HEK293 (cell line): ENCODE measurements at regions not wholly inside any gene's neighbourhood (a gene's known extent, or its start where the extent isn't known, plus 50 kb on each side); places are given as distances from the start of the nearest gene placed in this dataset.

Source experiments
- CTCF ChIA-PET: fragments of 350-600 bp; formaldehyde crosslinking; extraction: SDS; loops from one replicate; lab custom pipeline; 2021; ENCODE audit warnings: antibody characterized with exemption; lab: Yijun Ruan, JAX
- POLR2A ChIA-PET: fragments of 300-600 bp; formaldehyde crosslinking; extraction: SDS; loops from one replicate; lab custom pipeline; 2020; ENCODE audit warnings: antibody characterized with exemption, inconsistent platforms; lab: Yijun Ruan, JAX
- H3K27ac ChIP-seq: fragments of 200-500 bp; sonication (Bioruptor generic); 2 replicates; pipeline ENCODE4 v1.5.1; 2014; ENCODE audit warnings: low read depth, low read length, control low read depth, inconsistent platforms; ENCODE audit errors: extremely low read depth
- H3K36me3 ChIP-seq, 2 experiments: fragments of 200-500 bp in 1 of 2; sonication (Bioruptor generic) in 1 of 2; 1 replicate in 1 of 2; 2 replicates in 1 of 2; pipeline ENCODE4 v1.5.1; 2014 to 2017; ENCODE audit warnings: inconsistent platforms in 2 of 2, low read length in 2 of 2; ENCODE audit not compliant: control insufficient read depth in 2 of 2, insufficient read depth in 1 of 2
- H3K4me1 ChIP-seq: fragments of 200-500 bp; sonication (Bioruptor generic); 2 replicates; pipeline ENCODE4 v1.5.1; 2014; ENCODE audit warnings: mild to moderate bottlenecking, low read length, inconsistent platforms; ENCODE audit not compliant: control insufficient read depth, insufficient read depth
- H3K4me3 ChIP-seq: 2 replicates; pipeline ENCODE4 v1.5.1; 2011; ENCODE audit warnings: low read depth, mild to moderate bottlenecking, control low read depth, low read length, moderate library complexity
- H3K9me3 ChIP-seq: fragments of 200-500 bp; sonication (Bioruptor generic); 2 replicates; pipeline ENCODE4 v1.5.1; 2014; ENCODE audit warnings: low read depth, low read length, inconsistent platforms; ENCODE audit not compliant: control insufficient read depth, insufficient read depth
- BCL11B ChIP-seq: fragments of 450-650 bp; formaldehyde crosslinking; IDR thresholded peaks from 2 replicates; pipeline ENCODE4 v1.5.1; 2016; ENCODE audit warnings: low read depth, missing biosample characterization, missing genetic modification characterization
- FEZF1 ChIP-seq: fragments of 450-650 bp; formaldehyde crosslinking; IDR thresholded peaks from 2 replicates; pipeline ENCODE4 v1.5.1; 2016; ENCODE audit warnings: missing biosample characterization, missing genetic modification characterization
- GLIS1 ChIP-seq: fragments of 450-650 bp; formaldehyde crosslinking; IDR thresholded peaks from 2 replicates; pipeline ENCODE4 v1.5.1; 2016; ENCODE audit warnings: missing biosample characterization, missing genetic modification characterization
- KLF8 ChIP-seq: fragments of 450-650 bp; formaldehyde crosslinking; IDR thresholded peaks from 2 replicates; pipeline ENCODE4 v1.5.1; 2016; ENCODE audit warnings: missing biosample characterization, missing genetic modification characterization
- YY1 ChIP-seq: fragments of 450-650 bp; formaldehyde crosslinking; IDR thresholded peaks from 2 replicates; pipeline ENCODE4 v1.5.1; 2018; ENCODE audit warnings: missing biosample characterization, missing genetic modification characterization
- ZBTB8A ChIP-seq: fragments of 450-650 bp; formaldehyde crosslinking; IDR thresholded peaks from 2 replicates; pipeline ENCODE4 v1.5.1; 2016; ENCODE audit warnings: missing biosample characterization, missing genetic modification characterization
- ZEB2 ChIP-seq: fragments of 450-650 bp; formaldehyde crosslinking; IDR thresholded peaks from 2 replicates; pipeline ENCODE4 v1.5.1; 2016; ENCODE audit warnings: missing biosample characterization, missing genetic modification characterization
- ZIC2 ChIP-seq: fragments of 450-650 bp; formaldehyde crosslinking; IDR thresholded peaks from 2 replicates; pipeline ENCODE4 v1.5.1; 2016; ENCODE audit warnings: missing biosample characterization, missing genetic modification characterization
- ZNF169 ChIP-seq: fragments of 450-650 bp; formaldehyde crosslinking; IDR thresholded peaks from 2 replicates; pipeline ENCODE4 v1.5.1; 2016; ENCODE audit warnings: missing biosample characterization, missing genetic modification characterization
- ZNF184 ChIP-seq: fragments of 450-650 bp; IDR thresholded peaks from 2 replicates; pipeline ENCODE4 v1.5.1; 2018; ENCODE audit warnings: missing biosample characterization, mild to moderate bottlenecking, missing genetic modification characterization
- ZNF23 ChIP-seq: fragments of 450-650 bp; formaldehyde crosslinking; IDR thresholded peaks from 2 replicates; pipeline ENCODE4 v1.5.1; 2016; ENCODE audit warnings: missing biosample characterization, missing genetic modification characterization, borderline replicate concordance
- ZNF292 ChIP-seq: fragments of 450-650 bp; formaldehyde crosslinking; IDR thresholded peaks from 2 replicates; pipeline ENCODE4 v1.5.1; 2016; ENCODE audit warnings: low read depth, missing biosample characterization, missing genetic modification characterization, borderline replicate concordance
- ZNF394 ChIP-seq: fragments of 450-650 bp; formaldehyde crosslinking; IDR thresholded peaks from 2 replicates; pipeline ENCODE4 v1.5.1; 2016; ENCODE audit warnings: missing biosample characterization, missing genetic modification characterization, mild to moderate bottlenecking, moderate library complexity, borderline replicate concordance
- ZNF416 ChIP-seq: fragments of 450-650 bp; formaldehyde crosslinking; IDR thresholded peaks from 2 replicates; pipeline ENCODE4 v1.5.1; 2016; ENCODE audit warnings: missing biosample characterization, missing genetic modification characterization
- ZNF501 ChIP-seq: fragments of 450-650 bp; formaldehyde crosslinking; IDR thresholded peaks from 2 replicates; pipeline ENCODE4 v1.5.1; 2016; ENCODE audit warnings: missing biosample characterization, missing genetic modification characterization
- ZNF555 ChIP-seq: fragments of 450-650 bp; formaldehyde crosslinking; conservative IDR thresholded peaks from 2 replicates; pipeline ENCODE4 v1.5.1; 2017; ENCODE audit warnings: missing biosample characterization, mild to moderate bottlenecking, missing genetic modification characterization, inconsistent platforms
- ZNF558 ChIP-seq: fragments of 450-650 bp; formaldehyde crosslinking; IDR thresholded peaks from 2 replicates; pipeline ENCODE4 v1.5.1; 2016; ENCODE audit warnings: missing biosample characterization, missing genetic modification characterization
- ZNF621 ChIP-seq: fragments of 450-650 bp; formaldehyde crosslinking; IDR thresholded peaks from 2 replicates; pipeline ENCODE4 v1.5.1; 2017; ENCODE audit warnings: missing biosample characterization, missing genetic modification characterization
- ZNF626 ChIP-seq: fragments of 450-650 bp; sonication (Bioruptor Pico); formaldehyde crosslinking; IDR thresholded peaks from 2 replicates; pipeline ENCODE4 v1.5.1; 2018; ENCODE audit warnings: missing biosample characterization, missing genetic modification characterization, inconsistent platforms
- ZNF776 ChIP-seq: fragments of 450-650 bp; formaldehyde crosslinking; IDR thresholded peaks from 2 replicates; pipeline ENCODE4 v1.5.0; 2017; ENCODE audit warnings: missing biosample characterization, missing genetic modification characterization, borderline replicate concordance
- ZNF792 ChIP-seq: fragments of 450-650 bp; formaldehyde crosslinking; IDR thresholded peaks from 2 replicates; pipeline ENCODE4 v1.5.1; 2016; ENCODE audit warnings: missing biosample characterization, missing genetic modification characterization
- ZNF830 ChIP-seq: fragments of 450-650 bp; IDR thresholded peaks from 2 replicates; pipeline ENCODE4 v1.5.0; 2018; ENCODE audit warnings: missing biosample characterization, missing genetic modification characterization, low read depth, mild to moderate bottlenecking, moderate library complexity
- ZNF837 ChIP-seq: fragments of 450-650 bp; formaldehyde crosslinking; IDR thresholded peaks from 2 replicates; pipeline ENCODE4 v1.5.1; 2016; ENCODE audit warnings: missing biosample characterization, missing genetic modification characterization
- TF ChIP-seq, protein P1 (sequence below): fragments of 450-650 bp; IDR thresholded peaks from 2 replicates; pipeline ENCODE4 v1.5.1; 2018; ENCODE audit warnings: missing biosample characterization, missing genetic modification characterization
- TF ChIP-seq, protein P2 (sequence below): IDR thresholded peaks from 2 replicates; pipeline ENCODE4 v1.6.1; 2011; ENCODE audit warnings: mild to moderate bottlenecking, low read depth, low read length, borderline replicate concordance
- TF ChIP-seq, protein P3 (sequence below): fragments of 450-650 bp; formaldehyde crosslinking; IDR thresholded peaks from 2 replicates; pipeline ENCODE4 v1.5.1; 2017; ENCODE audit warnings: missing biosample characterization, missing genetic modification characterization
- TF ChIP-seq, protein P4 (sequence below): fragments of 450-650 bp; formaldehyde crosslinking; IDR thresholded peaks from 2 replicates; pipeline ENCODE4 v1.5.1; 2017; ENCODE audit warnings: missing biosample characterization, missing genetic modification characterization
- TF ChIP-seq, protein P5 (sequence below): fragments of 450-650 bp; formaldehyde crosslinking; IDR thresholded peaks from 2 replicates; pipeline ENCODE4 v1.5.1; 2017; ENCODE audit warnings: missing biosample characterization, missing genetic modification characterization

DNA sequence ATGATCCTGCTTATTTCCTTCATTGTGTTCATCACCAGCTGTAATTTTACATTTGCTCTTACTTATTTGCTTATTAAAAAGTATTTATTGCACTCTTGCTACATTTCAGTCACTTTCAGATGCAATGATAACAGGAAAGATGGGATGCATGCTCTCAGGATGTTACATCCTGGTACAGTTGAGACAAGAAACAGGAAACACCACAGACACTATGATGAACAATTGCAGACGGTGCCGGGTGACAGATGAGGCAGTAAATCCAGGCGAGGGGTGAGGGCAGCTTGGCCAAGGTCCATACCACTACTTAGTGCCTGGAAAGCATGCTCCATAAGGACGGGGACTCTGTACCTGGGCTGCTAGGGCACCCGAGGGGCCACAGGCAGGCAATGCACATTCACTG, 156.6 kb upstream of the RAB4A start:
- no peaks in the 10 kb centered on the region for H3K36me3 ChIP-seq
- no peak overlapping the region for H3K27ac ChIP-seq
- ChIA-PET POLR2A (interaction anchor here (0.7 to 1.2 kb wide), 2 partner anchors 8 to 20 kb away, joined by 3 read pairs; no protein-coding TSS in a partner anchor), CTCF (interaction anchor here (0.7 to 1.7 kb wide), 7 partner anchors 12 to 379 kb away, joined by 3 to 6 read pairs (median 4); partner anchors contain the start of gene RHOU)
- H3K9me3 ChIP-seq, result no peaks in the 10 kb centered on the region
- no peak overlapping the region for H3K4me3 ChIP-seq
- peaks cover 17% of the 10 kb centered on the region for H3K4me1 ChIP-seq
- TF ChIP-seq ZNF292 (tag by site-specific recombination), result no peak
- TF ChIP-seq ZNF792 (tag by site-specific recombination), result no peak
- TF ChIP-seq ZEB2 (tag by site-specific recombination), result no peak
- no peak for TF ChIP-seq FEZF1 (tag by site-specific recombination)
- no peak for TF ChIP-seq ZNF558
- no peak for TF ChIP-seq ZNF169 (tag by site-specific recombination)
- no peak for TF ChIP-seq ZNF837
- TF ChIP-seq ZNF501 (tag by site-specific recombination), result no peak
- TF ChIP-seq, protein P1, sequence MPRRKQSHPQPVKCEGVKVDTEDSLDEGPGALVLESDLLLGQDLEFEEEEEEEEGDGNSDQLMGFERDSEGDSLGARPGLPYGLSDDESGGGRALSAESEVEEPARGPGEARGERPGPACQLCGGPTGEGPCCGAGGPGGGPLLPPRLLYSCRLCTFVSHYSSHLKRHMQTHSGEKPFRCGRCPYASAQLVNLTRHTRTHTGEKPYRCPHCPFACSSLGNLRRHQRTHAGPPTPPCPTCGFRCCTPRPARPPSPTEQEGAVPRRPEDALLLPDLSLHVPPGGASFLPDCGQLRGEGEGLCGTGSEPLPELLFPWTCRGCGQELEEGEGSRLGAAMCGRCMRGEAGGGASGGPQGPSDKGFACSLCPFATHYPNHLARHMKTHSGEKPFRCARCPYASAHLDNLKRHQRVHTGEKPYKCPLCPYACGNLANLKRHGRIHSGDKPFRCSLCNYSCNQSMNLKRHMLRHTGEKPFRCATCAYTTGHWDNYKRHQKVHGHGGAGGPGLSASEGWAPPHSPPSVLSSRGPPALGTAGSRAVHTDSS, result no peak
- TF ChIP-seq ZNF626 (tag by site-specific recombination), result no peak
- TF ChIP-seq ZNF830 (tag by site-specific recombination), result no peak
- TF ChIP-seq ZNF621 (tag by site-specific recombination), result no peak
- no peak for TF ChIP-seq ZIC2
- TF ChIP-seq, all 188 proteins: peak for 0

DNA sequence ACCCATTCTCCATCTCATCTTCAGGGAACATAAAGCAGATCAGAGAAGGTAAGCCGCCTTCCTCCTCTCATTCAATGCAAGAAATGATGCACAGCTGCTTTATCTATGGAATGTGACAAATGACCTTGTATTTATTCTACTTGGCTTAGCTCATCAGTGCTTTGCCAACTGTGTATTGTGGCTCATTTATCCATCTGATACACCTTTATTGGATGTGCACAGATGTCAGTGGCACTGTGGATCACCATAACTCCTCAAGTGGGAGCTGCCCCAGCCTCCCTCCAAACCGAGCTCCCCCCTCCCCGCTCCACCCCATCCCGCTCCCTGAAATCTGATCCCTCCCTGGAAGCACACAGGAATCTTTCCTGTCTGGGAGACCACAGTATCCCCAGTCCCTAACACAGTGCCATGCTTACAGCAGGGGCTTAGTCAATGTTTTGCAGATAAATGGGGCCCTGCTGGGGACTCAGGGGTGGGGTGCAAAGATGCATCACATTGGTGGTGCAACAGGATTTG, 156.0 kb upstream of the RAB4A start:
- Histone ChIP-seq H3K4me3 (no peak overlapping the region), H3K4me1 (peaks cover 17% of the 10 kb centered on the region), H3K36me3 (no peaks in the 10 kb centered on the region), H3K27ac (no peak overlapping the region), H3K9me3 (no peaks in the 10 kb centered on the region)
- ChIA-PET CTCF (interaction anchor here (0.8 to 1.4 kb wide), 6 partner anchors 13 to 450 kb away, joined by 3 to 6 read pairs (median 4); partner anchors contain the start of gene RHOU), POLR2A (interaction anchor here (0.7 to 1.1 kb wide), 3 partner anchors 10 to 156 kb away, joined by 3 read pairs; partner anchors contain the start of gene RAB4A)
- TF ChIP-seq, protein P2, sequence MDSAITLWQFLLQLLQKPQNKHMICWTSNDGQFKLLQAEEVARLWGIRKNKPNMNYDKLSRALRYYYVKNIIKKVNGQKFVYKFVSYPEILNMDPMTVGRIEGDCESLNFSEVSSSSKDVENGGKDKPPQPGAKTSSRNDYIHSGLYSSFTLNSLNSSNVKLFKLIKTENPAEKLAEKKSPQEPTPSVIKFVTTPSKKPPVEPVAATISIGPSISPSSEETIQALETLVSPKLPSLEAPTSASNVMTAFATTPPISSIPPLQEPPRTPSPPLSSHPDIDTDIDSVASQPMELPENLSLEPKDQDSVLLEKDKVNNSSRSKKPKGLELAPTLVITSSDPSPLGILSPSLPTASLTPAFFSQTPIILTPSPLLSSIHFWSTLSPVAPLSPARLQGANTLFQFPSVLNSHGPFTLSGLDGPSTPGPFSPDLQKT, result no peak
- TF ChIP-seq ZNF184 (tag by site-specific recombination) (no peak), GLIS1 (peak; percentile 42; the same call in 1 of the 2 replicates), ZBTB8A (tag by site-specific recombination) (no peak), YY1 (tag by site-specific recombination) (no peak), ZNF626 (tag by site-specific recombination) (no peak), ZNF555 (tag by site-specific recombination) (no peak), KLF8 (tag by site-specific recombination) (no peak), ZNF776 (tag by site-specific recombination) (no peak), ZNF416 (no peak), ZNF621 (tag by site-specific recombination) (no peak), ZNF394 (tag by site-specific recombination) (no peak), BCL11B (tag by site-specific recombination) (no peak), ZNF23 (tag by site-specific recombination) (no peak)
- TF ChIP-seq, protein P3, sequence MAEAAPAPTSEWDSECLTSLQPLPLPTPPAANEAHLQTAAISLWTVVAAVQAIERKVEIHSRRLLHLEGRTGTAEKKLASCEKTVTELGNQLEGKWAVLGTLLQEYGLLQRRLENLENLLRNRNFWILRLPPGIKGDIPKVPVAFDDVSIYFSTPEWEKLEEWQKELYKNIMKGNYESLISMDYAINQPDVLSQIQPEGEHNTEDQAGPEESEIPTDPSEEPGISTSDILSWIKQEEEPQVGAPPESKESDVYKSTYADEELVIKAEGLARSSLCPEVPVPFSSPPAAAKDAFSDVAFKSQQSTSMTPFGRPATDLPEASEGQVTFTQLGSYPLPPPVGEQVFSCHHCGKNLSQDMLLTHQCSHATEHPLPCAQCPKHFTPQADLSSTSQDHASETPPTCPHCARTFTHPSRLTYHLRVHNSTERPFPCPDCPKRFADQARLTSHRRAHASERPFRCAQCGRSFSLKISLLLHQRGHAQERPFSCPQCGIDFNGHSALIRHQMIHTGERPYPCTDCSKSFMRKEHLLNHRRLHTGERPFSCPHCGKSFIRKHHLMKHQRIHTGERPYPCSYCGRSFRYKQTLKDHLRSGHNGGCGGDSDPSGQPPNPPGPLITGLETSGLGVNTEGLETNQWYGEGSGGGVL, result peak; percentile 89
- TF ChIP-seq, protein P4, sequence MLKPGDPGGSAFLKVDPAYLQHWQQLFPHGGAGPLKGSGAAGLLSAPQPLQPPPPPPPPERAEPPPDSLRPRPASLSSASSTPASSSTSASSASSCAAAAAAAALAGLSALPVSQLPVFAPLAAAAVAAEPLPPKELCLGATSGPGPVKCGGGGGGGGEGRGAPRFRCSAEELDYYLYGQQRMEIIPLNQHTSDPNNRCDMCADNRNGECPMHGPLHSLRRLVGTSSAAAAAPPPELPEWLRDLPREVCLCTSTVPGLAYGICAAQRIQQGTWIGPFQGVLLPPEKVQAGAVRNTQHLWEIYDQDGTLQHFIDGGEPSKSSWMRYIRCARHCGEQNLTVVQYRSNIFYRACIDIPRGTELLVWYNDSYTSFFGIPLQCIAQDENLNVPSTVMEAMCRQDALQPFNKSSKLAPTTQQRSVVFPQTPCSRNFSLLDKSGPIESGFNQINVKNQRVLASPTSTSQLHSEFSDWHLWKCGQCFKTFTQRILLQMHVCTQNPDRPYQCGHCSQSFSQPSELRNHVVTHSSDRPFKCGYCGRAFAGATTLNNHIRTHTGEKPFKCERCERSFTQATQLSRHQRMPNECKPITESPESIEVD (tag by site-specific recombination), result no peak
- TF ChIP-seq, protein P5, sequence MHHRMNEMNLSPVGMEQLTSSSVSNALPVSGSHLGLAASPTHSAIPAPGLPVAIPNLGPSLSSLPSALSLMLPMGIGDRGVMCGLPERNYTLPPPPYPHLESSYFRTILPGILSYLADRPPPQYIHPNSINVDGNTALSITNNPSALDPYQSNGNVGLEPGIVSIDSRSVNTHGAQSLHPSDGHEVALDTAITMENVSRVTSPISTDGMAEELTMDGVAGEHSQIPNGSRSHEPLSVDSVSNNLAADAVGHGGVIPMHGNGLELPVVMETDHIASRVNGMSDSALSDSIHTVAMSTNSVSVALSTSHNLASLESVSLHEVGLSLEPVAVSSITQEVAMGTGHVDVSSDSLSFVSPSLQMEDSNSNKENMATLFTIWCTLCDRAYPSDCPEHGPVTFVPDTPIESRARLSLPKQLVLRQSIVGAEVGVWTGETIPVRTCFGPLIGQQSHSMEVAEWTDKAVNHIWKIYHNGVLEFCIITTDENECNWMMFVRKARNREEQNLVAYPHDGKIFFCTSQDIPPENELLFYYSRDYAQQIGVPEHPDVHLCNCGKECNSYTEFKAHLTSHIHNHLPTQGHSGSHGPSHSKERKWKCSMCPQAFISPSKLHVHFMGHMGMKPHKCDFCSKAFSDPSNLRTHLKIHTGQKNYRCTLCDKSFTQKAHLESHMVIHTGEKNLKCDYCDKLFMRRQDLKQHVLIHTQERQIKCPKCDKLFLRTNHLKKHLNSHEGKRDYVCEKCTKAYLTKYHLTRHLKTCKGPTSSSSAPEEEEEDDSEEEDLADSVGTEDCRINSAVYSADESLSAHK (tag by site-specific recombination), result no peak
